IMR-90 (cell line): ENCODE measurements at regions not wholly inside any gene's neighbourhood (a gene's known extent, or its start where the extent isn't known, plus 50 kb on each side); places are given as distances from the start of the nearest gene placed in this dataset.

Experiments
- ATAC-seq: fragments of 200-7000 bp; cut with Tn5 transposase; 2 replicates; pipeline ENCODE4 v1.9.1; 2020; ENCODE audit warnings: low read depth, mild to moderate bottlenecking, moderate library complexity
- BruUV-seq: library from RNA; stranded (reverse); fragments of 400-500 nt; replicated peaks from 2 replicates; lab custom pipeline; 2021; lab: Mats Ljungman, UMichigan
- CTCF ChIA-PET: fragments of 300-600 bp; formaldehyde crosslinking; extraction: SDS; loops from one replicate; lab custom pipeline; 2021; ENCODE audit warnings: antibody characterized with exemption; lab: Yijun Ruan, JAX
- POLR2A ChIA-PET: fragments of 300-600 bp; sonication (Branson Sonifier 250); formaldehyde crosslinking; loops from one replicate; lab custom pipeline; 2022; ENCODE audit warnings: antibody characterized with exemption; ENCODE audit not compliant: unreplicated experiment; lab: Charles Lee
- DNase-seq: peaks from one replicate; pipeline ENCODE4 v3.0.0; 2013
- H2AFZ ChIP-seq: replicated peaks from 2 replicates; pipeline ENCODE3; 2013; ENCODE audit warnings: low read length, mild to moderate bottlenecking; ENCODE audit not compliant: poor library complexity
- H2AK5ac ChIP-seq: 2 replicates; pipeline ENCODE4 v1.6.1; 2013; ENCODE audit warnings: low read depth, low read length, inconsistent platforms
- H2AK9ac ChIP-seq: replicated peaks from 2 replicates; pipeline ENCODE3; 2013; ENCODE audit warnings: mild to moderate bottlenecking, low read depth, low read length, moderate library complexity; ENCODE audit not compliant: poor library complexity
- H2BK120ac ChIP-seq: 2 replicates; pipeline ENCODE4 v1.6.1; 2013; ENCODE audit warnings: low read depth, low read length, inconsistent platforms
- H2BK15ac ChIP-seq: 3 replicates; pipeline ENCODE4 v1.6.1; 2013; ENCODE audit warnings: low read depth, low read length, inconsistent platforms
- H2BK20ac ChIP-seq: 2 replicates; pipeline ENCODE4 v1.6.1; 2013; ENCODE audit warnings: low read depth, mild to moderate bottlenecking, inconsistent platforms, low read length, moderate library complexity
- H2BK5ac ChIP-seq: 2 replicates; pipeline ENCODE4 v1.6.1; 2013; ENCODE audit warnings: mild to moderate bottlenecking, low read depth, low read length, inconsistent platforms; ENCODE audit not compliant: poor library complexity, severe bottlenecking
- H3K14ac ChIP-seq: replicated peaks from 2 replicates; pipeline ENCODE4 v1.6.1; 2013; ENCODE audit warnings: low read depth, low read length, inconsistent platforms
- H3K18ac ChIP-seq: 2 replicates; pipeline ENCODE4 v1.6.1; 2013; ENCODE audit warnings: low read depth, low read length, control low read depth
- H3K23ac ChIP-seq: 2 replicates; pipeline ENCODE4 v1.6.1; 2013; ENCODE audit warnings: low read depth, low read length, inconsistent platforms
- H3K27ac ChIP-seq: 2 replicates; pipeline ENCODE4 v1.5.1; 2013; ENCODE audit warnings: mild to moderate bottlenecking, control low read depth, low read length; ENCODE audit not compliant: insufficient read depth
- H3K27me3 ChIP-seq: 2 replicates; pipeline ENCODE4 v1.6.1; 2013; ENCODE audit warnings: low read length; ENCODE audit not compliant: control insufficient read depth, insufficient read depth
- H3K36me3 ChIP-seq: 2 replicates; pipeline ENCODE4 v1.6.1; 2013; ENCODE audit warnings: low read length, mixed read lengths; ENCODE audit not compliant: control insufficient read depth, insufficient read depth
- H3K4ac ChIP-seq: 2 replicates; pipeline ENCODE4 v1.6.1; 2013; ENCODE audit warnings: low read depth, low read length, inconsistent platforms
- H3K4me1 ChIP-seq: 2 replicates; pipeline ENCODE4 v1.6.1; 2013; ENCODE audit warnings: low read length, mixed read lengths; ENCODE audit not compliant: control insufficient read depth, insufficient read depth
- H3K4me2 ChIP-seq: 2 replicates; pipeline ENCODE4 v1.6.1; 2013; ENCODE audit warnings: low read depth, mild to moderate bottlenecking, control low read depth, low read length, moderate library complexity
- H3K4me3 ChIP-seq: 2 replicates; pipeline ENCODE4 v1.5.1; 2013; ENCODE audit warnings: low read depth, mild to moderate bottlenecking, control low read depth, low read length, moderate library complexity; ENCODE audit not compliant: insufficient read depth
- H3K56ac ChIP-seq: 2 replicates; pipeline ENCODE4 v1.6.1; 2013; ENCODE audit warnings: low read length, inconsistent platforms; ENCODE audit not compliant: insufficient read depth; ENCODE audit errors: extremely low read depth
- H3K79me1 ChIP-seq, 2 experiments: 2 replicates each; pipeline ENCODE4 v1.6.1; 2013; ENCODE audit warnings: low read length in 2 of 2, inconsistent platforms in 1 of 2, low read depth in 1 of 2
- H3K9ac ChIP-seq: 2 replicates; pipeline ENCODE4 v1.6.1; 2013; ENCODE audit warnings: low read depth, low read length, control low read depth
- H3K9me1 ChIP-seq: 2 replicates; pipeline ENCODE4 v1.6.1; 2013; ENCODE audit warnings: low read length, inconsistent platforms; ENCODE audit not compliant: insufficient read depth
- H3K9me3 ChIP-seq: 2 replicates; pipeline ENCODE4 v1.6.1; 2013; ENCODE audit warnings: low read length; ENCODE audit not compliant: control insufficient read depth, insufficient read depth
- H4K20me1 ChIP-seq: 2 replicates; pipeline ENCODE4 v1.6.1; 2013; ENCODE audit warnings: low read length, inconsistent platforms; ENCODE audit not compliant: insufficient read depth
- H4K5ac ChIP-seq: 2 replicates; pipeline ENCODE4 v1.6.1; 2013; ENCODE audit warnings: mild to moderate bottlenecking, low read depth, low read length, control low read depth
- H4K8ac ChIP-seq, 2 experiments: 2 replicates each; pipeline ENCODE4 v1.6.1; 2013; ENCODE audit warnings: low read depth in 2 of 2, low read length in 2 of 2, control low read depth in 1 of 2, inconsistent platforms in 1 of 2
- H4K91ac ChIP-seq: 2 replicates; pipeline ENCODE4 v1.6.1; 2013; ENCODE audit warnings: low read depth, low read length, inconsistent platforms; ENCODE audit not compliant: insufficient read depth
- BHLHE40 ChIP-seq: fragments of 150-350 bp; IDR thresholded peaks from 2 replicates; pipeline ENCODE4 v1.6.1; 2016; ENCODE audit warnings: mild to moderate bottlenecking, low read depth, low read length
- FOS ChIP-seq: fragments of 150-350 bp; IDR thresholded peaks from 2 replicates; pipeline ENCODE4 v1.6.1; 2016; ENCODE audit warnings: low read depth, low read length
- MAFK ChIP-seq: IDR thresholded peaks from 2 replicates; pipeline ENCODE4 v1.6.1; 2012; ENCODE audit warnings: low read depth, low read length, improper control_type of control experiment
- MXI1 ChIP-seq: IDR thresholded peaks from 2 replicates; pipeline ENCODE4 v1.6.1; 2012; ENCODE audit warnings: low read depth, mild to moderate bottlenecking, low read length, moderate library complexity, borderline replicate concordance
- SMC3 ChIP-seq: fragments of 150-350 bp; IDR thresholded peaks from 2 replicates; pipeline ENCODE4 v1.6.1; 2016; ENCODE audit warnings: low read depth, mild to moderate bottlenecking, antibody characterized with exemption, low read length, moderate library complexity
- WGBS, 2 experiments: methylation state at CpG; one replicate each; pipeline versions ENCODE4 v1.1.5 to v1.1.7; 2013; ENCODE audit warnings: missing lambda C conversion rate in 2 of 2; ENCODE audit not compliant: insufficient read length in 1 of 2; ENCODE audit errors: extremely low coverage in 2 of 2; 5-methylcytosine and 5-hydroxymethylcytosine counted together
- dilution Hi-C: fragments of 300-500 bp; cut with HindIII; formaldehyde crosslinking; loops from one replicate; pipeline ENCODE4 v1.14.3; 2018; ENCODE audit warnings: low sequenced_read_pairs; ENCODE audit not compliant: unreplicated experiment
- in situ Hi-C: fragments of 300-500 bp; cut with MboI; formaldehyde crosslinking; loops from 3 replicates; pipeline ENCODE4 v1.14.3; 2019; ENCODE audit warnings: low sequenced_read_pairs, inconsistent platforms, mixed read lengths
- intact Hi-C: fragments of 100-400 bp; cut with micrococcal nuclease; formaldehyde crosslinking; loops from 2 replicates; pipeline ENCODE4 v1.10.0; 2022

DNA sequence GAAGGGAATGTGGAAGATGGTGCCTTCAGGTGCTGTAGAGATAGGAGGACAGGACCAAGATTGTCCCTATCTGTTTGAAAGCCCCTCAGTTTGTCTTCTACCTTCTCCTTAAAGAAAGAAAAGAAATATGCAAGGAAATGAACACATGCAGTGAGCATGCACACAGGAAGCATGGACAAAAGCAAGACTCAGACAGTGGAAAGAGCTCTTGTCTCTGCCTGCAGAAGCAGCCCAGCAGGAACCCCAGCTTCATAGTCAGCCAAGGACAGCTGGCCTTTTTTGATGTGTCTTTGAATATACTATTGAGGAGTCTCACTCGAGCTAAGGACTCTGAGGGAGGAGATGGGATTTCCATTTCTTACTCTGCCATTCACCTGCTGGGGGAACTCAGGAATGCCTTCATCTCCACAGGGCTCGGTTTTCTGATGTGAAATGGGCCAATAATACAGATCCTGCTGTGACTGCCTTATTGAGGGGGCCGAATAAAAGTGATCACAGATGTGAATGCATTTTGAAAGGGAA is 132.5 kb upstream of the ADRA1B start:
- H3K14ac ChIP-seq: no peak overlapping the region
- no peak for TF ChIP-seq FOS
- TF ChIP-seq SMC3: no peak
- no peak for TF ChIP-seq MAFK
- no peak for TF ChIP-seq MXI1
- TF ChIP-seq BHLHE40: no peak
- H4K5ac ChIP-seq: no peak overlapping the region
- no peaks in the 10 kb centered on the region for H3K27me3 ChIP-seq
- H3K4me2 ChIP-seq: no peak overlapping the region
- H2AK9ac ChIP-seq: no peak overlapping the region
- H3K27ac ChIP-seq: no peak overlapping the region
- no peaks in the 10 kb centered on the region for H4K20me1 ChIP-seq
- H3K18ac ChIP-seq: no peak overlapping the region
- H2BK15ac ChIP-seq: no peak overlapping the region
- 83% methylated on average over 1 of the region's 3 CpGs; no CpG with 5 or more reads in 1 of the 2 experiments for WGBS, 2 experiments
- peaks cover 10% of the 10 kb centered on the region for H3K9me1 ChIP-seq
- BruUV-seq: no TSS peak
- CTCF ChIA-PET: no interaction called here
- no peak overlapping the region for H2AK5ac ChIP-seq
- no peak overlapping the region for H3K4ac ChIP-seq
- no peak overlapping the region for H4K91ac ChIP-seq
- H3K36me3 ChIP-seq: no peaks in the 10 kb centered on the region
- no peak overlapping the region for H3K23ac ChIP-seq
- ATAC-seq (no peak), DNase-seq (no peak)
- no peak overlapping the region; the same call in 1 of the 2 replicates for H2BK20ac ChIP-seq
- POLR2A ChIA-PET: no interaction called here
- intact Hi-C loops: no loop called here
- no peak overlapping the region for H2BK120ac ChIP-seq
- no peak overlapping the region for H3K9ac ChIP-seq
- dilution Hi-C loops: no loop called here
- H2AFZ ChIP-seq: no peak overlapping the region
- H3K79me1 ChIP-seq: no peaks in the 10 kb centered on the region
- peaks cover 5% of the 10 kb centered on the region for H3K4me1 ChIP-seq
- in situ Hi-C loops: no loop called here
- no peak overlapping the region for H3K56ac ChIP-seq
- no peaks in the 10 kb centered on the region for H3K9me3 ChIP-seq
- H3K4me3 ChIP-seq: no peak overlapping the region
- H2BK5ac ChIP-seq: no peak overlapping the region
- no peak overlapping the region for H4K8ac ChIP-seq
